PC-3 (cell line): ENCODE measurements at regions not wholly inside any gene's neighbourhood (a gene's known extent, or its start where the extent isn't known, plus 50 kb on each side); places are given as distances from the start of the nearest gene placed in this dataset.

Source experiments
- ATAC-seq: fragments of 200-7000 bp; cut with Tn5 transposase; 2 replicates; pipeline ENCODE4 v1.9.1; 2020; ENCODE audit warnings: mild to moderate bottlenecking, moderate library complexity
- BruUV-seq: library from RNA; stranded (reverse); fragments of 400-500 nt; replicated peaks from 2 replicates; lab custom pipeline; 2021; lab: Mats Ljungman, UMichigan
- CTCF ChIA-PET: fragments of 300-600 bp; sonication (Branson Sonifier 250); formaldehyde crosslinking; loops from one replicate; lab custom pipeline; 2022; ENCODE audit warnings: antibody characterized with exemption; lab: Charles Lee
- POLR2A ChIA-PET: fragments of 300-600 bp; sonication (Branson Sonifier 250); formaldehyde crosslinking; loops from one replicate; lab custom pipeline; 2022; ENCODE audit warnings: antibody characterized with exemption; ENCODE audit not compliant: unreplicated experiment; lab: Charles Lee
- DNase-seq: peaks from one replicate; pipeline ENCODE4 v3.0.0-alpha.2; 2015
- H2AFZ ChIP-seq: fragments of 300-600 bp; sonication (generic); 2 replicates; pipeline ENCODE4 v1.6.0; 2016; ENCODE audit warnings: antibody characterized with exemption, low read length
- H3F3A ChIP-seq: fragments of 300-600 bp; sonication (generic); one replicate; pipeline ENCODE4 v1.6.0; 2017; ENCODE audit warnings: antibody characterized with exemption, low read length, control low read depth, mild to moderate bottlenecking; ENCODE audit not compliant: unreplicated experiment
- H3K27ac ChIP-seq: fragments of 300-600 bp; sonication (generic); 2 replicates; pipeline ENCODE4 v1.5.1; 2016; ENCODE audit warnings: mild to moderate bottlenecking, low read length
- H3K27me3 ChIP-seq: fragments of 300-600 bp; sonication (generic); 2 replicates; pipeline ENCODE4 v1.6.1; 2016; ENCODE audit warnings: low read length, mixed read lengths
- H3K36me3 ChIP-seq: fragments of 300-600 bp; sonication (generic); 2 replicates; pipeline ENCODE4 v1.6.1; 2016; ENCODE audit warnings: low read depth, mixed run types, low read length, mixed read lengths
- H3K4me1 ChIP-seq: fragments of 300-600 bp; sonication (generic); 2 replicates; pipeline ENCODE4 v1.5.1; 2016; ENCODE audit warnings: low read length; ENCODE audit not compliant: insufficient read depth
- H3K4me2 ChIP-seq: fragments of 300-600 bp; sonication (generic); 2 replicates; pipeline ENCODE4 v1.6.0; 2016; ENCODE audit warnings: low read length
- H3K4me3 ChIP-seq: fragments of 300-600 bp; sonication (generic); 2 replicates; pipeline ENCODE4 v1.5.1; 2016; ENCODE audit warnings: mild to moderate bottlenecking, low read length, mixed read lengths
- H3K79me2 ChIP-seq: fragments of 300-600 bp; sonication (generic); 2 replicates; pipeline ENCODE4 v1.6.1; 2017; ENCODE audit warnings: low read length, mixed read lengths
- H3K9ac ChIP-seq: fragments of 300-600 bp; sonication (generic); 2 replicates; pipeline ENCODE4 v1.6.0; 2016; ENCODE audit warnings: mild to moderate bottlenecking, low read length
- H3K9me2 ChIP-seq: fragments of 300-600 bp; sonication (generic); replicated peaks from 2 replicates; pipeline ENCODE4 v1.6.1; 2016; ENCODE audit warnings: mixed run types, low read length, mixed read lengths
- H3K9me3 ChIP-seq: fragments of 300-600 bp; sonication (generic); 2 replicates; pipeline ENCODE4 v1.6.1; 2016; ENCODE audit warnings: low read length, mixed read lengths
- H4K20me1 ChIP-seq: fragments of 300-600 bp; sonication (generic); 2 replicates; pipeline ENCODE4 v1.6.1; 2016; ENCODE audit warnings: low read length, mixed read lengths
- EZH2 ChIP-seq: fragments of 300-600 bp; sonication (generic); IDR thresholded peaks from one replicate; pipeline ENCODE4 v1.6.1; 2017; ENCODE audit warnings: antibody characterized with exemption, mild to moderate bottlenecking, low read length; ENCODE audit not compliant: unreplicated experiment
- EZH2phosphoT487 ChIP-seq: fragments of 300-600 bp; sonication (generic); IDR thresholded peaks from 2 replicates; pipeline ENCODE4 v1.6.1; 2018; ENCODE audit warnings: mild to moderate bottlenecking, antibody characterized with exemption, low read length, borderline replicate concordance
- intact Hi-C: fragments of 100-400 bp; cut with micrococcal nuclease; formaldehyde crosslinking; loops from 2 replicates; pipeline ENCODE4 v1.9.0; 2023
- TF ChIP-seq, protein P1 (sequence below): fragments of 300-600 bp; sonication (generic); conservative IDR thresholded peaks from 2 replicates; pipeline ENCODE4 v1.5.1; 2017; ENCODE audit warnings: antibody characterized with exemption, low read depth, mild to moderate bottlenecking, low read length

- H2AFZ ChIP-seq = no peak overlapping the region
- intact Hi-C loops = no loop called here
- BruUV-seq = no TSS peak
Observed at GRCh38 chr4:93981594-93981993, 153.0 kb downstream of the ATOH1 start.

GRCh38 chr4:93982255-93982654, 153.7 kb downstream of the ATOH1 start:
- BruUV-seq = no TSS peak
- Histone ChIP-seq H3K4me1 (no peaks in the 10 kb centered on the region), H3K36me3 (no peaks in the 10 kb centered on the region), H2AFZ (no peak overlapping the region), H3K9me2 (no peaks in the 10 kb centered on the region), H3K4me2 (no peak overlapping the region), H4K20me1 (no peaks in the 10 kb centered on the region), H3K27ac (no peak overlapping the region), H3F3A (no peaks in the 10 kb centered on the region), H3K9me3 (no peaks in the 10 kb centered on the region), H3K9ac (no peak overlapping the region), H3K27me3 (no peaks in the 10 kb centered on the region), H3K4me3 (no peak overlapping the region), H3K79me2 (no peaks in the 10 kb centered on the region)
- CTCF ChIA-PET = no interaction called here
- TF ChIP-seq EZH2 (no peak), EZH2phosphoT487 (no peak)
- TF ChIP-seq, protein P1, sequence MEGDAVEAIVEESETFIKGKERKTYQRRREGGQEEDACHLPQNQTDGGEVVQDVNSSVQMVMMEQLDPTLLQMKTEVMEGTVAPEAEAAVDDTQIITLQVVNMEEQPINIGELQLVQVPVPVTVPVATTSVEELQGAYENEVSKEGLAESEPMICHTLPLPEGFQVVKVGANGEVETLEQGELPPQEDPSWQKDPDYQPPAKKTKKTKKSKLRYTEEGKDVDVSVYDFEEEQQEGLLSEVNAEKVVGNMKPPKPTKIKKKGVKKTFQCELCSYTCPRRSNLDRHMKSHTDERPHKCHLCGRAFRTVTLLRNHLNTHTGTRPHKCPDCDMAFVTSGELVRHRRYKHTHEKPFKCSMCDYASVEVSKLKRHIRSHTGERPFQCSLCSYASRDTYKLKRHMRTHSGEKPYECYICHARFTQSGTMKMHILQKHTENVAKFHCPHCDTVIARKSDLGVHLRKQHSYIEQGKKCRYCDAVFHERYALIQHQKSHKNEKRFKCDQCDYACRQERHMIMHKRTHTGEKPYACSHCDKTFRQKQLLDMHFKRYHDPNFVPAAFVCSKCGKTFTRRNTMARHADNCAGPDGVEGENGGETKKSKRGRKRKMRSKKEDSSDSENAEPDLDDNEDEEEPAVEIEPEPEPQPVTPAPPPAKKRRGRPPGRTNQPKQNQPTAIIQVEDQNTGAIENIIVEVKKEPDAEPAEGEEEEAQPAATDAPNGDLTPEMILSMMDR = no peak
- intact Hi-C loops = no loop called here
- POLR2A ChIA-PET = no interaction called here
- DNase-seq = no peak
- no peak for ATAC-seq

More at GRCh38 chr4:93981594-93981993, 153.0 kb downstream of the ATOH1 start:
- Histone ChIP-seq H3K27ac (no peak overlapping the region), H3K9me2 (no peaks in the 10 kb centered on the region), H3K9ac (no peak overlapping the region), H3K4me2 (no peak overlapping the region), H3K27me3 (no peaks in the 10 kb centered on the region), H3F3A (no peaks in the 10 kb centered on the region), H3K36me3 (no peaks in the 10 kb centered on the region), H3K4me3 (no peak overlapping the region), H4K20me1 (no peaks in the 10 kb centered on the region), H3K4me1 (no peaks in the 10 kb centered on the region), H3K79me2 (no peaks in the 10 kb centered on the region), H3K9me3 (no peaks in the 10 kb centered on the region)
- no peak for TF ChIP-seq EZH2
- TF ChIP-seq, protein P1 = no peak
- TF ChIP-seq EZH2phosphoT487 = no peak
- no peak for ATAC-seq
- CTCF ChIA-PET = no interaction called here
- POLR2A ChIA-PET = no interaction called here
- DNase-seq = no peak

DNA sequence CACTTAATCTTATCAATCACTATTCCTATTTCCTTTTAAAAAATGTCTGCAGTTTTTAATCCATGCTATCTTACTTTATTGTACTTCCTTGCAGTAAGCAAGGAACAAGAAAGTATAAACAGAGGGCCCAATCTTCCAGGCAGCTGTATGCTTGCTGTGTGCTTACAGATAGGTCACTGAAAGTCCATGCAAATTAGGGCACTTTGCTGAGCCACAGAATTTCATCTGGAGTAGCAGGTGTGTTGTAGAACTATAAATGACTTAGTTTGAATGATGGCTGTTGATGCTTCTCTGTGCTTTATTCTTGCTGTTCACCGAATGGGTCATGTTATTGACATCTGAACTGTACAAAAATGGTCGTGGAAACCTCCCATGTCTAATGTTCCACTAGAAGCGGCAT, 154.6 kb downstream of the ATOH1 start:
- intact Hi-C loops = no loop called here
- Histone ChIP-seq H3K9me3 (no peaks in the 10 kb centered on the region), H3F3A (no peaks in the 10 kb centered on the region), H3K9me2 (no peaks in the 10 kb centered on the region), H3K36me3 (no peaks in the 10 kb centered on the region), H3K27me3 (no peaks in the 10 kb centered on the region), H3K4me3 (no peak overlapping the region), H2AFZ (no peak overlapping the region), H3K27ac (no peak overlapping the region), H3K4me2 (no peak overlapping the region), H4K20me1 (no peaks in the 10 kb centered on the region), H3K79me2 (no peaks in the 10 kb centered on the region), H3K4me1 (no peaks in the 10 kb centered on the region), H3K9ac (no peak overlapping the region)
- ATAC-seq (no peak), DNase-seq (no peak)
- CTCF ChIA-PET = no interaction called here
- BruUV-seq = no TSS peak
- TF ChIP-seq EZH2phosphoT487 (no peak), EZH2 (no peak)
- TF ChIP-seq, protein P1 = no peak
- POLR2A ChIA-PET = no interaction called here
